ENCODE measurements at regions not wholly inside any gene's neighbourhood (a gene's known extent, or its start where the extent isn't known, plus 50 kb on each side); places are given as distances from the start of the nearest gene placed in this dataset.
A peak's percentile ranks its signal among the peaks of the same experiment; 100 is the strongest.

GRCh38 chr10:130301021-130301892 is 165.1 kb downstream of the GLRX3 start:
- POLR2A ChIA-PET (ENCODE audit: low non-redundant PET): no interaction called here
- peak; percentile 79 for DNase-seq (ENCODE audit: low spot score)
- intact Hi-C loops (cut with micrococcal nuclease; ENCODE audit: unreplicated experiment): no loop called here
- no peak for TF ChIP-seq EZH2 (IDR thresholded peaks at IDR 0.05; ENCODE audit: borderline replicate concordance, low read depth, low read length, poor library complexity, severe bottlenecking)
- no peak for TF ChIP-seq CTCF (conservative IDR thresholded peaks at IDR 0.05; ENCODE audit: low read depth, low read length)
- Histone ChIP-seq H3K9me3 (ENCODE audit: low read depth, low read length, poor library complexity, severe bottlenecking) (peaks cover 6% of the 10 kb centered on the region), H3K36me3 (ENCODE audit: insufficient read depth, low read length, poor library complexity, severe bottlenecking) (no peaks in the 10 kb centered on the region), H3K4me3 (ENCODE audit: low read depth, low read length, poor library complexity, severe bottlenecking) (peak overlapping the region; percentile 48), H3K4me1 (ENCODE audit: insufficient read depth, low read length, poor library complexity, severe bottlenecking) (no peaks in the 10 kb centered on the region), H3K27ac (ENCODE audit: low read depth, low read length, poor library complexity, severe bottlenecking) (peak overlapping the region; percentile 86), H3K27me3 (replicated peaks; ENCODE audit: insufficient read depth, low read depth, low read length, poor library complexity) (no peaks in the 10 kb centered on the region)
- CTCF ChIA-PET: no interaction called here
- no TSS peak for BruUV-seq (replicated peaks)

GRCh38 chr10:130326954-130327353 is 190.8 kb downstream of the GLRX3 start:
- Histone ChIP-seq H3K4me1 (ENCODE audit: insufficient read depth, low read length, poor library complexity, severe bottlenecking) (no peaks in the 10 kb centered on the region), H3K9me3 (ENCODE audit: low read depth, low read length, poor library complexity, severe bottlenecking) (no peaks in the 10 kb centered on the region), H3K4me3 (ENCODE audit: low read depth, low read length, poor library complexity, severe bottlenecking) (no peak overlapping the region), H3K27me3 (replicated peaks; ENCODE audit: insufficient read depth, low read depth, low read length, poor library complexity) (no peaks in the 10 kb centered on the region), H3K36me3 (ENCODE audit: insufficient read depth, low read length, poor library complexity, severe bottlenecking) (no peaks in the 10 kb centered on the region), H3K27ac (ENCODE audit: low read depth, low read length, poor library complexity, severe bottlenecking) (no peak overlapping the region)
- ChIA-PET POLR2A (ENCODE audit: low non-redundant PET) (no interaction called here), CTCF (no interaction called here)
- no peak for DNase-seq (ENCODE audit: low spot score)
- intact Hi-C loops (cut with micrococcal nuclease; ENCODE audit: unreplicated experiment): no loop called here
- BruUV-seq (replicated peaks): no TSS peak
- TF ChIP-seq EZH2 (IDR thresholded peaks at IDR 0.05; ENCODE audit: borderline replicate concordance, low read depth, low read length, poor library complexity, severe bottlenecking): no peak
- no peak for TF ChIP-seq CTCF (conservative IDR thresholded peaks at IDR 0.05; ENCODE audit: low read depth, low read length)

- H3K4me1 ChIP-seq (ENCODE audit: insufficient read depth, low read length, poor library complexity, severe bottlenecking): no peaks in the 10 kb centered on the region
- intact Hi-C loops (cut with micrococcal nuclease; ENCODE audit: unreplicated experiment): loop anchor here (5.0 kb wide), 1 partner anchor 137 kb away; no protein-coding TSS in a partner anchor
- H3K27ac ChIP-seq (ENCODE audit: low read depth, low read length, poor library complexity, severe bottlenecking): no peak overlapping the region
- CTCF ChIA-PET: no interaction called here
- POLR2A ChIA-PET (ENCODE audit: low non-redundant PET): no interaction called here
- no peaks in the 10 kb centered on the region for H3K36me3 ChIP-seq (ENCODE audit: insufficient read depth, low read length, poor library complexity, severe bottlenecking)
- no TSS peak for BruUV-seq (replicated peaks)
- no peak for TF ChIP-seq CTCF (conservative IDR thresholded peaks at IDR 0.05; ENCODE audit: low read depth, low read length)
- TF ChIP-seq EZH2 (IDR thresholded peaks at IDR 0.05; ENCODE audit: borderline replicate concordance, low read depth, low read length, poor library complexity, severe bottlenecking): no peak
- H3K27me3 ChIP-seq (replicated peaks; ENCODE audit: insufficient read depth, low read depth, low read length, poor library complexity): no peaks in the 10 kb centered on the region
- H3K9me3 ChIP-seq (ENCODE audit: low read depth, low read length, poor library complexity, severe bottlenecking): no peaks in the 10 kb centered on the region
- no peak overlapping the region for H3K4me3 ChIP-seq (ENCODE audit: low read depth, low read length, poor library complexity, severe bottlenecking)
- no peak for DNase-seq (ENCODE audit: low spot score)
Measured at GRCh38 chr10:130329792-130330191, 193.6 kb downstream of the GLRX3 start.

All from A673 (cell line).